ENCODE measurements at regions not wholly inside any gene's neighbourhood (a gene's known extent, or its start where the extent isn't known, plus 50 kb on each side); places are given as distances from the start of the nearest gene placed in this dataset.
A peak's percentile ranks its signal among the peaks of the same experiment; 100 is the strongest.
"Not testable (repeated sequence)": the region's sequence is repeated elsewhere in the genome, so short reads cannot be mapped to it uniquely, and the experiment has no call there.

DNA sequence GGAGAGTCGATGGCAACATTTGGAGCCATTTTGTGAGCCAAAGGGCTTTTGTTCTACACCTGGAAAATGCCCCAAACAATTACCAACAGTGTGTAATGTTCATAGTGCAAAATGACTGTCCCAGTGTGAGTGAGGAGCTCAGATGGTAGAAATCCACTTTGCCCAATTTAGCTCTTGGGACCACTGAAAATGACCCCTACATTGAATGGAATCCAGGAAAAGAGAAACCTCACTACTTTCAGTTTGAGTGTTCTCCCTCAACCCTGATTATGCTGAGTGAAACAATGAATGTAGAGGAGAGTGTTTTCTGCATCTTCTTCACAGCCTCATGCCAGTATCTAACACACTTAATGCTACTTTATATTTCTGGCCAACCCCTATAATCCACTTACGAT lies 84.9 kb upstream of the NRN1 start:
- no peak for DNase-seq

DNA sequence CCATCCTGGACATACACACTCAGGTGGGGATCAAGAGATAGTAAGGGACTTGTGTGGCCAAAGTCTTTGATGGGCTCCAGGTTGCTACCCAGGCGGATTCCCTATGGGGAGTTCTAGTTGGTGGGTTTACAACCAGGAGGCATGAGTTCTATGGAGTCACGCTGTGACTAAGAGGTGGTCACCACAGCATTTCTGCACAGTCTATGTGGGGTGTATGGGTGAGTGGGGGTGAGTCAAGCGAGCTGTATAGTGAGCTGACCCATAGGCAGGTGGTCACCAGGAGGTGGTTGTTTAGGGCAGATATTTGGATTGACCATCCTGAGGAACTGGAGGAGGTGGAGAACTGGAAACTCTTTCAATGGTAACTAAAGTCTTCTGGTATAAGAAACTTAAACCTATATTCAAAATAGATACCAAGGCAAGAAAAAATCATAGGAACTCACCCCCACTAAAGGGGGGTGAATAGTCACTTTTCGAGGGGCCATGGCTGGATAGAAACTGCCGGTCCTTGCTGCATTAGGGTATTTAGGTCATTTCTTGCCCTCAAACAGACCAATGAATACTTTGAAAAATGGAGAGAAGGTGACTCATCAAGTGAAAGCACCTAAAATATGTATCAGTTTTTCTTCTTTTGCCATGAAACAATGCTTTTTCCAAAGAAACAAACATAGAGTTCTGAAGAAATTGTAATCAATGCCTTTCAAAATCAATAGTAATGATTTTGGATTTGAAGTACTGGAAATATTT lies 84.3 kb upstream of the NRN1 start:
- DNase-seq = no peak

DNA sequence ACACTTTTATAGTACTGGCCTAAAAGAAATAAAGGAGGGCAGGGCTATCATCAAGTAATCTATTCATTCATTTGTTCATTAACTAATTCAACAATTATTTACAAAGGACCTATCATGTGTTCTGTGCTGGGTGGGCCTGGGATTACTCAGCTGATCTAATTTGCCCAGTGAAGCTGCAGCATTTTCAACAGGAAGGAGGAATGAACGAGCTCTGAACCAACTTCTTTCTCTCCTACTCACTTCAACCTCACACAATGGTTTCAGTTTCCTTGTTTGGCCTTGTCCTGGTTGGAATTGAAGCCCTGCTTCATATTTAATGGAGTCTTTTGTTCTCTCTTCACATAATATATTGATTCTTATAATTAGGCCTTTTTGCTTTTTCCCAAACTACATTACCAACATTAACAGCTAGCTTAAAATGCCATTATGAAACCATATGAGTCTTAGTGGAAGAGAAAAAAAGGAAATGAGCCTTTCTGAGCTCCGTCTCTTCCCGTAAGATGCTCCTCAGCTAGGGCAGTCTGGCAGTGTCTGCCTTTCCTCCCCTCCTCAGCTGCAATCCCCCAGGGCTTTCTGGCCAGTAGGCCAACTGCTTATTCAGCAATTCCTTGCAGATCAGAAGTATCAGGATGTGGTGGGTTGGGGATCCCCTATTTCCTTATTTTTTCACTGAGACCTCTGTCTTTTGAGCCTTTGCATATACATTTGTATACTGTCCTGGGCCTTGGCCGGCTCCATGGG lies 79.4 kb upstream of the NRN1 start:
- DNase-seq = no peak

DNA sequence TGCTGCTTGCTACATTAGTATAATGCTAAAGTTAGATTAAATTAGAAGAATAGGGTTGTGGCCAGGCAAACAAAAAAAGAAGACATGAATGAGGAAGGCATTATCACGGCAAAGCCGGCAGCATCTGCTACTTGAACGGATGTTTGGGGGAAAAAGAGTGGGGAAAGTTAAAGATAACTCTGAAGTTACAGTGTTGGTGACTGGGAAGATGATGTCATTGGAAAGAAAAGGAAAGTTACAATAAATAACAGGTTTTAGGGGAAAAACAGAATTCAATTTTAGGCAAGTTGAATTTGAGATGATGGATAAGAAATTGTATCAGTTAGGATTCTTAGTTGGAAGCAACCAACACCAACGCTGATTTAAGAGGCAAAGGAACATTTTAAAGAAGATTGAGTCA lies 74.2 kb upstream of the NRN1 start:
- DNase-seq = no peak

DNA sequence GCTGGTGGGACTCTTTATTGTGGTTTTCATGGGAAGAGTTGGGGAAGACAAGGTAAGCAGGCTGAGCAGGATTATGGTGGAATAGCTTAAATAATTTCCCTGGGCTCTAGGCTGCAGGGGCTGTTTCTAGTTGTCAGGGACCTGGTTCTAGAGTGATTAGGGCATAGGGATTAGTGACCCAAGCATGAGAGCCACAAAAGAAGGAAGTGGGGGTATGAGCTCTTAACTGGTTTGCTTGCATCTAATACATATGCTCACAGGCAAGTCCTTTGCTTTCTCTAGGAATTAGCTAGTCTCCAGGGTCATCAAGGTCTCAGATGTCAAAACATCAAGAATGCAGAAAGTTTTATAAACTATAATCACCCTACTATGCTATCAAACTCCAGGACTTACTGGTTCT lies 67.5 kb upstream of the NRN1 start:
- DNase-seq = no peak

DNA sequence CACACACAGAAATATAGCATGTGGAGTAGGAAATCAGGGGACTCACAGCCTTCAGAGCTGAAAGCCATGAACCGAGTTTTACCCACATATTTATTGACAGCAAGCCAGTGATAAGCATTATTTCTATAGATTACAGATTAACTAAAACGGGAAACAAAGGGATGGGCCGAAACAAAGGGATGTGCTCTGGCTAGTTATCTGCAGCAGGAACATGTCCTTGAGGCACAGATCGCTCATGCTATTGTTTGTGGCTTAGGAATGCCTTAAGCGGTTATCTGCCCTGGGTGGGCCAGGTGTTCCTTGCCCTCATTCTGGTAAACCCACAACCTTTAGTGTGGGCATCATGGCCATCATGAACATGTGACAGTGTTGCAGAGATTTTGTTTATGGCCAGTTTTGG lies 61.4 kb upstream of the NRN1 start:
- not testable (repeated sequence) for DNase-seq

DNA sequence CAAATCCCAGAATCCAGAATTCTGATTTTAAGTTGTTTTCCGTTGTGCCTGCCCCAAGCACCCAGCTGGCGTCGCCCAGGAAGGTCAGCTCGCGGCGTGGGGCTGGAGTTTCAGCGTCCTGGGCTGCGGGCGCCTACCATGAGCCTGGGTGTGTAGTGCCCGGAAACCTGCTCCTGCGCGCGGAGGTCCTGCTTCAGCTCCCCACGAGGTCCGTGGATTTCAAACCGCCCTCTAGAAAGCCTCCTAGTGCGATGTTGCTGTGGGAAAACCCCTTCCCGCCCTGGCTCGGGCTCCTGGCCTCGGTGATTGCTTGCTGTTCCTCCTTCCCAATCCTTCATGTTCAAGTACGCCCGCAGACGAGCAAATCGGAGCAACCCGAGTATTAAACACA lies 51.3 kb upstream of the NRN1 start:
- DNase-seq = no peak

DNA sequence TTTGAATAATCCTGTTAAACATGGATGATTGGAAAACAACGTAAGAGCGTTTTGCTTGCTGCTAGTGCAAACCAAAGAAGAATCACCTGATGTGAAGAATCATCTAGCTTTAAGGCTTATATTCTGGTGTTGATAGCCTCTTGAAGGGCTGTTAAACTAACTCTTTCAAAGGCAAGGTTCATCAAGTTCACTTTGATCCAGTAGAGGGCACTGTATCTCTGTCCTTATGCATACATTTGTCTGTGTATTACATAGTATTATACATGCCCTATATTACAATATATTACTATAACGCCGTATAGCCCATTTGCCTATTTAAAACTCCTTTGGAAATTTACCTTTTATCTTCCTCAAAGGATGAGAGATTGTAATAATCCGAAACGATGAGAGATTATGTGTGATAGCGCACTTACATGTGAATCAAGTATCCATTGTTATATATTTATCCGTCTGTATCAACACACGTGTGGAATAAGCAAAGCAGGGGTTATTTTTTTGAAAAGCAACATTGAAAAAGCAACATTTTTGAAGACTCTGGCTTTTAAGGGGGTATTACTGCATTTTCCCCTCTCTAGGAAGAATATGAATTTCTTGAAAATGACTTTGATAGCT lies 50.8 kb upstream of the NRN1 start:
- peak; percentile 17 to 46 for DNase-seq

All from right lung (tissue), 2 donors.